ENCODE measurements at regions not wholly inside any gene's neighbourhood (a gene's known extent, or its start where the extent isn't known, plus 50 kb on each side); places are given as distances from the start of the nearest gene placed in this dataset.

GRCh38 chr15:101565377-101565776 is 75.9 kb upstream of the PCSK6 start:
- H3K27me3 ChIP-seq, result peaks cover 0 to 39% (median 0%) of the 10 kb centered on the region in 4 donors
- no peak overlapping the region for H3K4me3 ChIP-seq
- no peak overlapping the region for H3K27ac ChIP-seq
- TF ChIP-seq POLR2A (IDR thresholded peaks at IDR 0.05), result no peak
- TF ChIP-seq, protein P1, sequence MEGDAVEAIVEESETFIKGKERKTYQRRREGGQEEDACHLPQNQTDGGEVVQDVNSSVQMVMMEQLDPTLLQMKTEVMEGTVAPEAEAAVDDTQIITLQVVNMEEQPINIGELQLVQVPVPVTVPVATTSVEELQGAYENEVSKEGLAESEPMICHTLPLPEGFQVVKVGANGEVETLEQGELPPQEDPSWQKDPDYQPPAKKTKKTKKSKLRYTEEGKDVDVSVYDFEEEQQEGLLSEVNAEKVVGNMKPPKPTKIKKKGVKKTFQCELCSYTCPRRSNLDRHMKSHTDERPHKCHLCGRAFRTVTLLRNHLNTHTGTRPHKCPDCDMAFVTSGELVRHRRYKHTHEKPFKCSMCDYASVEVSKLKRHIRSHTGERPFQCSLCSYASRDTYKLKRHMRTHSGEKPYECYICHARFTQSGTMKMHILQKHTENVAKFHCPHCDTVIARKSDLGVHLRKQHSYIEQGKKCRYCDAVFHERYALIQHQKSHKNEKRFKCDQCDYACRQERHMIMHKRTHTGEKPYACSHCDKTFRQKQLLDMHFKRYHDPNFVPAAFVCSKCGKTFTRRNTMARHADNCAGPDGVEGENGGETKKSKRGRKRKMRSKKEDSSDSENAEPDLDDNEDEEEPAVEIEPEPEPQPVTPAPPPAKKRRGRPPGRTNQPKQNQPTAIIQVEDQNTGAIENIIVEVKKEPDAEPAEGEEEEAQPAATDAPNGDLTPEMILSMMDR (IDR thresholded peaks at IDR 0.05), result no peak
- H3K36me3 ChIP-seq, result no peaks in the 10 kb centered on the region
- WGBS, 2 donors, result 69 to 89% methylated on average over 2 to 3 of the region's 3 CpGs
- no peak for DNase-seq
- no peaks in the 10 kb centered on the region for H3K4me1 ChIP-seq
- H3K9me3 ChIP-seq, result no peaks in the 10 kb centered on the region
- intact Hi-C loops (cut with DNase I), result no loop called here

GRCh38 chr15:101563176-101563796 is 73.8 kb upstream of the PCSK6 start:
- no peaks in the 10 kb centered on the region for H3K36me3 ChIP-seq
- H3K4me3 ChIP-seq, result no peak overlapping the region
- DNase-seq, result no peak
- peaks cover 0 to 51% (median 0%) of the 10 kb centered on the region in 4 donors for H3K27me3 ChIP-seq
- no peaks in the 10 kb centered on the region for H3K4me1 ChIP-seq
- no peak overlapping the region for H3K27ac ChIP-seq
- no peak for TF ChIP-seq POLR2A (IDR thresholded peaks at IDR 0.05)
- TF ChIP-seq, protein P1 (IDR thresholded peaks at IDR 0.05), result no peak
- no peaks in the 10 kb centered on the region for H3K9me3 ChIP-seq
- WGBS, 2 donors, result 78 to 81% methylated on average over 4 of the region's 4 CpGs
- intact Hi-C loops (cut with DNase I), result no loop called here

DNA sequence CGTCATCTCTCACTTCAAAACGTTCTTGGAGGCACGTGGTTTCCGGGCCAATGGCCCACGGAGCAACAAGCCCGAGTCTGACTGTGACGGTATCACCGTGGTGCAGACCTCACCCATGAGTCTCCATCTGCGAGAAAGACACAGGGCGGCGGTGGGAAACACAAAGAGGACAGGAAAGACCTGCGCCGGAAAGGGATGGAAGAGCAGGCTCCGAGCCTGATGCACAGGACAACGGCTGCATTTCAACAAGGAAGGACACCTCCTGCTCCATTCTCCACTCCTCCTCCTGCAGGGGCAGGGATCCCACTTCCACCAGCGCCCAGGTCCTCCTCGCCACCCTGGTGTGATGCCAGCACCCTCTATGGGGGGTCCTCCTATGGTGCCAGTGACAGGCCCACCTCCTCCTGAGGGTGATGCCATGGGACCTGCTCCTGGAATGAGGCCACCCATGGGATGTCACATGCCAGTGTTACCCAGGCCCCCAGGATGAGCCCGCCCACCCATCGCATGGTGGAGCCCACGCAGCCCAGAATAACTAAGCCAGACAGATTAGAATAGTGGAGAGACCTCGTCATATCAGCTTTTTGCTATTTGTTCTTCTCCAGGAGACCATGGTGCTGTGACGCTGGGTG is 73.0 kb upstream of the PCSK6 start:
- no peak overlapping the region for H3K4me3 ChIP-seq
- TF ChIP-seq, protein P1 (IDR thresholded peaks at IDR 0.05), result no peak
- no peak for TF ChIP-seq POLR2A (IDR thresholded peaks at IDR 0.05)
- no peaks in the 10 kb centered on the region for H3K4me1 ChIP-seq
- H3K27me3 ChIP-seq, result peaks cover 0 to 51% (median 0%) of the 10 kb centered on the region in 4 donors
- no peaks in the 10 kb centered on the region for H3K9me3 ChIP-seq
- 79 to 84% methylated on average over 14 to 18 of the region's 22 CpGs for WGBS, 2 donors
- H3K36me3 ChIP-seq, result no peaks in the 10 kb centered on the region
- intact Hi-C loops (cut with DNase I), result no loop called here
- no peak overlapping the region for H3K27ac ChIP-seq
- DNase-seq, result no peak

GRCh38 chr15:101561584-101561906 is 72.0 kb upstream of the PCSK6 start:
- no peak for TF ChIP-seq POLR2A (IDR thresholded peaks at IDR 0.05)
- TF ChIP-seq, protein P1 (IDR thresholded peaks at IDR 0.05), result no peak
- Histone ChIP-seq H3K27ac (no peak overlapping the region), H3K4me3 (no peak overlapping the region), H3K36me3 (no peaks in the 10 kb centered on the region), H3K9me3 (no peaks in the 10 kb centered on the region), H3K27me3 (peaks cover 0 to 47% (median 0%) of the 10 kb centered on the region in 4 donors), H3K4me1 (no peaks in the 10 kb centered on the region)
- intact Hi-C loops (cut with DNase I), result no loop called here
- no peak for DNase-seq
- 50 to 93% methylated on average over 2 to 11 of the region's 15 CpGs for WGBS, 2 donors

- DNase-seq, result no peak
- intact Hi-C loops (cut with DNase I), result no loop called here
- H3K9me3 ChIP-seq, result no peaks in the 10 kb centered on the region
- peaks cover 0 to 52% (median 0%) of the 10 kb centered on the region in 4 donors for H3K27me3 ChIP-seq
- no peaks in the 10 kb centered on the region for H3K36me3 ChIP-seq
- no peaks in the 10 kb centered on the region for H3K4me1 ChIP-seq
- WGBS, 2 donors, result 85 to 89% methylated on average over 7 to 8 of the region's 11 CpGs
- no peak for TF ChIP-seq POLR2A (IDR thresholded peaks at IDR 0.05)
- TF ChIP-seq, protein P1 (IDR thresholded peaks at IDR 0.05), result no peak
- H3K27ac ChIP-seq, result no peak overlapping the region
- no peak overlapping the region for H3K4me3 ChIP-seq
Measured at GRCh38 chr15:101560722-101561583, 71.4 kb upstream of the PCSK6 start.

Data from esophagus squamous epithelium (tissue), 5 donors.